Activated naive CD4-positive, alpha-beta T cell treated with anti-CD3 and anti-CD28 coated beads for 36 hours (primary cell): ENCODE measurements at regions not wholly inside any gene's neighbourhood (a gene's known extent, or its start where the extent isn't known, plus 50 kb on each side); places are given as distances from the start of the nearest gene placed in this dataset.

Source experiments
- CTCF ChIA-PET: fragments of 350-600 bp; sonication (Branson Sonifier 250); formaldehyde crosslinking; loops from one replicate; lab custom pipeline; 2021; ENCODE audit warnings: antibody characterized with exemption; lab: Charles Lee
- DNase-seq: peaks from one replicate; pipeline ENCODE4 v3.0.0-alpha.2; 2020
- H3K27ac Mint-ChIP-seq: one replicate; pipeline ENCODE4 v1.8.0; 2021; ENCODE audit warnings: mild to moderate bottlenecking, mixed read lengths
- H3K27me3 Mint-ChIP-seq: one replicate; pipeline ENCODE4 v1.8.0; 2021; ENCODE audit warnings: low read depth, mixed read lengths
- H3K36me3 Mint-ChIP-seq: one replicate; pipeline ENCODE4 v1.8.0; 2021; ENCODE audit warnings: low read depth, mixed read lengths
- H3K4me1 Mint-ChIP-seq: one replicate; pipeline ENCODE4 v1.8.0; 2021; ENCODE audit warnings: low read depth, mixed read lengths
- H3K4me3 Mint-ChIP-seq: one replicate; pipeline ENCODE4 v1.8.0; 2021; ENCODE audit warnings: mild to moderate bottlenecking, moderate library complexity, mixed read lengths
- H3K9me3 Mint-ChIP-seq: one replicate; pipeline ENCODE4 v1.8.0; 2021; ENCODE audit warnings: mixed read lengths
- intact Hi-C: fragments of 100-400 bp; cut with micrococcal nuclease; formaldehyde crosslinking; loops from one replicate; pipeline ENCODE4 v1.15.1; 2023

DNA sequence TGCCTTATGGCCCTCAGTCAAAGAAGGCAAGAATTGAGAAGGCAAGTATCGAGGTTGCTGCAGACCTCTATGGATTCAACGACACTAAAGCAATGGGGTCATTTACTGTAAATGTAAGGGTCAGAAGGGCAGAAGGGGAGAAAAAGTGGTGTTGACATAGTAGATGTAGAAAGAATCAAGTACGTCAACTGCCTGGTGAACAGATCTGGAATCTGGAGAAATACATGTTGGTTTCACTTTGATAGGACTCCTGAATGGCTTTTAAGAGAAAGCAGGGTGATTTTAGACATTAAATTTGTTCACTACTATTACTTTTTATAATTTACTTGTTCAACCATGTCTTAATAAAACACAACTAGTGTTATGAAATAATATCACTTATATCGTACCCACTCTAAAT, 81.3 kb upstream of the FSTL5 start:
- Mint-ChIP-seq H3K4me1 (no peaks in the 10 kb centered on the region), H3K36me3 (no peaks in the 10 kb centered on the region), H3K4me3 (no peak overlapping the region), H3K27ac (no peak overlapping the region), H3K9me3 (no peaks in the 10 kb centered on the region), H3K27me3 (no peaks in the 10 kb centered on the region)
- intact Hi-C loops = no loop called here
- CTCF ChIA-PET = no interaction called here
- no peak for DNase-seq

DNA sequence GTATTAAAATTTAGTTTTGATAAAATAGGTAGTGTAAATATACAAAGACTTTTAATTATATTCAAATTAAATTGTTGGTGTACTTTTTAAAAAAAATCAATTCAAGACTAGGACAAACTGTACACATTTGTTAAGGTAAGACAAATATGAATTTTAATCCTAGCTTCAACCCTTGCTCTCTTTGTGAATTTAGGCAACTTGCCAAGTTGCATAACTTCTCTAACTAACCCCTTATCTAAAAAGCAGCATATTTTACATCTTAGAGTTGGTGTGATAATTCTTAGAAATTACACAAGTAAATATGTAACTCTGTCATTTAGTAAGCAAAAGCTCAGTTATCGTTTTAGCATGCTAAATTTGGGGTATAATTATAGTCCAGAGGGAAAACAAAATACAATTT, 78.1 kb upstream of the FSTL5 start:
- no peak overlapping the region for H3K4me3 Mint-ChIP-seq
- H3K27me3 Mint-ChIP-seq = no peaks in the 10 kb centered on the region
- DNase-seq = no peak
- H3K4me1 Mint-ChIP-seq = no peaks in the 10 kb centered on the region
- H3K9me3 Mint-ChIP-seq = no peaks in the 10 kb centered on the region
- H3K27ac Mint-ChIP-seq = no peak overlapping the region
- CTCF ChIA-PET = no interaction called here
- intact Hi-C loops = no loop called here
- no peaks in the 10 kb centered on the region for H3K36me3 Mint-ChIP-seq

DNA sequence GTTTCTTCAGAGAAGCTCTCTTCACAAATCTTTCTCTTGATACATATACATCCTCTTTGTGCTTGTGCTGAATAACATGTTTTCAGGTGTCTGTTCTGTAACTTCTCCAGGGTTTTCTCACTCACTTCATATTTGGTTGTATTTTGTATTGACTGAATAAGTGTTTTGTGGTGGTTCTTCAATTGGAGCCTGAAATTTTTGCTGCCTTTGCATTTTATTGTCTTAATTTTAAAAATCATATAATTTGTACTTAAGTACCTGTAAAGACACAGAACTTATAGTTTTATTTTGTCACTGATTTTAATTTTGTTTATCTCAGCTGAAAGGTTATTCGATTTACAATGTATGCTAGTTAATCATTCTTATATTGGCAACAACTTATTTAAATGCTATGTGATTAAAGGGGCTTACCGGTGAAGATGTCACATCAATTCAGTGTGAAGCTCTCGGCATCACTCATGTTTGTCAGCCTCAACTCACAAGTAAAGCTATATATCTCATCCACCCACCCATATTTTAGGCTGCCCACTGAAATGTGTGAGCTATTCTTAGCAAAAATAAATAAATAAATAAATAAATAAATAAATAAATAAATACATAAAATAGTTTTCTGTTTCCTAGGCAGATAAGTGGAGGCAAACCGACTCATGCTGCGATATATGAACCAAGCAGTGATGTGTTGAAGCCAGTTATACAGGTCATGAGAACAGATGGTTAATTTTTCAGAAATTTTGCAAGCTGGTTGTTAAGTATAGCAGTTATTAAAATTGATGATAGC, 76.4 kb upstream of the FSTL5 start:
- Mint-ChIP-seq H3K27me3 (no peaks in the 10 kb centered on the region), H3K27ac (no peak overlapping the region), H3K9me3 (no peaks in the 10 kb centered on the region), H3K36me3 (no peaks in the 10 kb centered on the region), H3K4me1 (no peaks in the 10 kb centered on the region), H3K4me3 (no peak overlapping the region)
- intact Hi-C loops = no loop called here
- CTCF ChIA-PET = no interaction called here
- DNase-seq = no peak

DNA sequence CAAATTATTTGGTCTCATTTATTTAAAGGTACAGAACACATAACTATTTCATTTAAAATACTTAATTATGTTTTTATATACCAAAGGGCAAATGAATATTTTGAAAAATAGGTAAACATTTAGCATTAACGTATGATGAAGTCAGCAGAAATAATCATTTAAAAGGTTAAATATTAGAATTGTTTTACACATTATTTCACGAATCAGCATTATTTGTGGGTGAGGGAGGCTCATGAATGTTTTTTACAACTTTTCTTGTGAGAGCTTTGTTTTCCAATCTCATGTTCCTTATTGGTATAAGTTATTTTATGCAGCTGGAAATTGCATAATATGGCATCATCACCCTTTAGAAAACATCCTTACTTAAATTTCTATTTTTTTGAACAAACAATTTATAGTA, 73.9 kb upstream of the FSTL5 start:
- H3K9me3 Mint-ChIP-seq = peaks cover 8% of the 10 kb centered on the region
- CTCF ChIA-PET = no interaction called here
- H3K36me3 Mint-ChIP-seq = no peaks in the 10 kb centered on the region
- no peak for DNase-seq
- no peak overlapping the region for H3K4me3 Mint-ChIP-seq
- H3K27me3 Mint-ChIP-seq = no peaks in the 10 kb centered on the region
- no peaks in the 10 kb centered on the region for H3K4me1 Mint-ChIP-seq
- H3K27ac Mint-ChIP-seq = no peak overlapping the region
- intact Hi-C loops = no loop called here

DNA sequence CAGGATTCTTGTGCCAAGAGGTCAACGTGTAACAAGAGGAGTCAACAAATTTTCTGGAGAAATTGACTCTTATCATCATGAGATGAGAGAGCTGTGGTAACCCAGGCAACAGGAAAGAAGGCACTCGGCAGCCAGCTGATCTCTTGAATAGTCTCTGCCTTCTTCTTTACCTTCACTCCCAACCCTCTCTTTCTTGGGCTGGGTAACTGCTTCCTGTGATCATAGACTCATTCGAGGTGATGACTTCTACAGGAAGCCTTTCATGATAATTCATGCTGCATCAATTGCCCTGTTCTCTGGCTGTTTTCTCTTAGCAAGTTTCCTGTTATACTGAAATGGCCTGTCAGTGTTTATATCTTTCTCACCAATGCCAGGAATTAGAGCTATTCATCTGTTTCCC, 70.8 kb upstream of the FSTL5 start:
- DNase-seq = peak; percentile 4
- CTCF ChIA-PET = no interaction called here
- Mint-ChIP-seq H3K27ac (no peak overlapping the region), H3K9me3 (peaks cover 10% of the 10 kb centered on the region), H3K27me3 (no peaks in the 10 kb centered on the region), H3K4me1 (no peaks in the 10 kb centered on the region), H3K4me3 (no peak overlapping the region), H3K36me3 (no peaks in the 10 kb centered on the region)
- intact Hi-C loops = no loop called here

DNA sequence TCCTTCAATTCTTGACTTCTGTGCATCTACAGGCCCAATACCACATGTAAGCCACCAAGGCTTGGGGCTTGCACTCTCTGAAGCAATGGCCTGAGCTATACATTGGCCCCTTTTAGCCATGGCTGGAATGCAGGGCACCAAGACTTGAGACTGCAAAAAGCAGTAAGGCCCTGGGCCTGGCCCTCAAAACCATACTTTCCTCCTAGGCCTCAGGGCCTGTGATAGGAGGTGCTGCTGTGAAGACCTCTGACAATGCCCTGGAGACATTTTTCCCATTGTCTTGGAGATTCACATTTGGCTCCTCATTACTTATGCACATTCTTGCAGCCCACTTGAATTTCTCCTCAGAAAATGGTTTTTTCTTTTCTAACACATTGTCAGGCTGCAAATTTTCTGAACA, 68.5 kb upstream of the FSTL5 start:
- no peaks in the 10 kb centered on the region for H3K27me3 Mint-ChIP-seq
- no peak for DNase-seq
- no peak overlapping the region for H3K27ac Mint-ChIP-seq
- peaks cover 10% of the 10 kb centered on the region for H3K9me3 Mint-ChIP-seq
- intact Hi-C loops = no loop called here
- no peaks in the 10 kb centered on the region for H3K4me1 Mint-ChIP-seq
- H3K4me3 Mint-ChIP-seq = no peak overlapping the region
- CTCF ChIA-PET = no interaction called here
- H3K36me3 Mint-ChIP-seq = no peaks in the 10 kb centered on the region

DNA sequence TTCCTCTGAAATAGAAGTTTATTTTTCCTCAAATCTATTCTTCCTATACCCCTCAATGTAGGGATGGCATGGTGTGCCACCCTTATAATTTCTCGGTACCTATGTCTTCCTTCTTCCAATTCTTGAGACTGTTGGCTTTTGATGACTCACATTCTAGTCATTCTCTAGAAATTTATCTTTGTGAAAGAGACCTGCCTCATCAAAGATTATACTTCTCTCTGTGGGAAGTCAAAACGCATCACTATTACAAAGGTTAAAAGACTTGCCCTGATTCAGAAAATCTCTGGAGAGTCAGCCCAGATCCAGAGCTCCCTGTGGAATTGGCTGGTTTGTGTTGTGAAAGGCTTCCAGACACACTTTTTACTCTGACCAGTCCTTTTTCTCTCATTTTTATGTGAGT, 65.9 kb upstream of the FSTL5 start:
- Mint-ChIP-seq H3K27ac (no peak overlapping the region), H3K9me3 (peaks cover 10% of the 10 kb centered on the region), H3K27me3 (no peaks in the 10 kb centered on the region), H3K4me1 (no peaks in the 10 kb centered on the region), H3K36me3 (no peaks in the 10 kb centered on the region), H3K4me3 (no peak overlapping the region)
- CTCF ChIA-PET = no interaction called here
- DNase-seq = no peak
- intact Hi-C loops = no loop called here

DNA sequence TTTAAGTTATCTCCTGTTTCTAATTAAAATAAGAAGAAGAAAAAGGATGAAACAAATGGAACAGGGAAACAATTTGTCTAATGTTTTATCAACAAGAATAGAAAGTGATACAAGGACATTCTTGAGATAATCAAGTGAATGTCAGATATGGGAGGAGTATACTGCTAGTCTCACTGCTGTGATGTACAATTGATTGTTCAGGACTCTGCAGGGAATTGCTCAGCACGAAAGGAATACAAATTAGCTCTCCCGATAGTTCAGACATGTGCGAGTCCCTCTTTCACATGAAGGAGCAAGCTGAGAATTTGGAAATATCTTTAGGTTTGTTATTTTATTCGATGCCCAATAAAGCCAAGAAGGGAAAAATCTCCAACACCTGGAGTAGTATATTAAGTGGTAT, 57.3 kb upstream of the FSTL5 start:
- Mint-ChIP-seq H3K27me3 (no peaks in the 10 kb centered on the region), H3K4me1 (no peaks in the 10 kb centered on the region), H3K36me3 (no peaks in the 10 kb centered on the region), H3K27ac (no peak overlapping the region), H3K9me3 (no peaks in the 10 kb centered on the region), H3K4me3 (no peak overlapping the region)
- CTCF ChIA-PET = no interaction called here
- no peak for DNase-seq
- intact Hi-C loops = no loop called here
